ENCODE measurements at regions not wholly inside any gene's neighbourhood (a gene's known extent, or its start where the extent isn't known, plus 50 kb on each side); places are given as distances from the start of the nearest gene placed in this dataset.

- Histone ChIP-seq H3K4me1 (ENCODE audit: control insufficient read depth in 1 of 2, low read depth in 2 of 2) (no peaks in the 10 kb centered on the region), H3K4me3 (no peak overlapping the region), H3K9me3 (peaks cover 3% of the 10 kb centered on the region), H3K27ac (no peak overlapping the region), H3K36me3 (no peaks in the 10 kb centered on the region), H3K27me3 (replicated peaks; ENCODE audit: insufficient read depth) (no peaks in the 10 kb centered on the region)
- DNase-seq (ENCODE audit: low spot score): no peak
- ATAC-seq (ENCODE audit: insufficient number of reproducible peaks, low FRiP score, low read depth): no peak
- no peak for TF ChIP-seq CTCF (IDR thresholded peaks at IDR 0.05)
Observed at GRCh38 chr5:3489239-3489843, 106.3 kb upstream of the IRX1 start.

- no peak overlapping the region for H3K27ac ChIP-seq
- no peak overlapping the region for H3K4me3 ChIP-seq
- TF ChIP-seq CTCF (IDR thresholded peaks at IDR 0.05): no peak
- H3K36me3 ChIP-seq: no peaks in the 10 kb centered on the region
- no peak for DNase-seq (ENCODE audit: low spot score)
- ATAC-seq (ENCODE audit: insufficient number of reproducible peaks, low FRiP score, low read depth): no peak
- no peaks in the 10 kb centered on the region for H3K4me1 ChIP-seq (ENCODE audit: control insufficient read depth in 1 of 2, low read depth in 2 of 2)
- no peaks in the 10 kb centered on the region for H3K27me3 ChIP-seq (replicated peaks; ENCODE audit: insufficient read depth)
- no peaks in the 10 kb centered on the region for H3K9me3 ChIP-seq
Observed at GRCh38 chr5:3484836-3485235, 110.8 kb upstream of the IRX1 start.

GRCh38 chr5:3481175-3481574 lies 114.5 kb upstream of the IRX1 start:
- no peaks in the 10 kb centered on the region for H3K27me3 ChIP-seq (replicated peaks; ENCODE audit: insufficient read depth)
- no peaks in the 10 kb centered on the region for H3K9me3 ChIP-seq
- no peaks in the 10 kb centered on the region for H3K4me1 ChIP-seq (ENCODE audit: control insufficient read depth in 1 of 2, low read depth in 2 of 2)
- ATAC-seq (ENCODE audit: insufficient number of reproducible peaks, low FRiP score, low read depth): no peak
- no peaks in the 10 kb centered on the region for H3K36me3 ChIP-seq
- no peak overlapping the region for H3K27ac ChIP-seq
- TF ChIP-seq CTCF (IDR thresholded peaks at IDR 0.05): no peak
- no peak overlapping the region for H3K4me3 ChIP-seq
- no peak for DNase-seq (ENCODE audit: low spot score)

- no peak for TF ChIP-seq CTCF (IDR thresholded peaks at IDR 0.05)
- no peaks in the 10 kb centered on the region for H3K27me3 ChIP-seq (replicated peaks; ENCODE audit: insufficient read depth)
- no peaks in the 10 kb centered on the region for H3K36me3 ChIP-seq
- H3K4me1 ChIP-seq (ENCODE audit: control insufficient read depth in 1 of 2, low read depth in 2 of 2): no peaks in the 10 kb centered on the region
- H3K27ac ChIP-seq: no peak overlapping the region
- DNase-seq (ENCODE audit: low spot score): no peak
- no peak overlapping the region for H3K4me3 ChIP-seq
- ATAC-seq (ENCODE audit: insufficient number of reproducible peaks, low FRiP score, low read depth): no peak
- no peaks in the 10 kb centered on the region for H3K9me3 ChIP-seq
Observed at GRCh38 chr5:3475674-3476073, 120.0 kb upstream of the IRX1 start.

- Histone ChIP-seq H3K9me3 (peaks cover 5% of the 10 kb centered on the region), H3K36me3 (no peaks in the 10 kb centered on the region), H3K4me3 (no peak overlapping the region), H3K4me1 (ENCODE audit: control insufficient read depth in 1 of 2, low read depth in 2 of 2) (no peaks in the 10 kb centered on the region), H3K27ac (no peak overlapping the region), H3K27me3 (replicated peaks; ENCODE audit: insufficient read depth) (no peaks in the 10 kb centered on the region)
- no peak for ATAC-seq (ENCODE audit: insufficient number of reproducible peaks, low FRiP score, low read depth)
- no peak for TF ChIP-seq CTCF (IDR thresholded peaks at IDR 0.05)
- DNase-seq (ENCODE audit: low spot score): no peak
Observed at GRCh38 chr5:3466392-3466791, 129.2 kb upstream of the IRX1 start.
